ENCODE measurements at regions not wholly inside any gene's neighbourhood (a gene's known extent, or its start where the extent isn't known, plus 50 kb on each side); places are given as distances from the start of the nearest gene placed in this dataset.

GRCh38 chr6:21732731-21733130 is 139.2 kb downstream of the SOX4 start:
- DNase-seq (ENCODE audit: low spot score): no peak

GRCh38 chr6:21733311-21733710 is 139.8 kb downstream of the SOX4 start:
- no peak for ATAC-seq (ENCODE audit: low FRiP score)

More at GRCh38 chr6:21732731-21733130, 139.2 kb downstream of the SOX4 start:
- TF ChIP-seq CTCF (IDR thresholded peaks at IDR 0.05): no peak
- ATAC-seq (ENCODE audit: low FRiP score): no peak

GRCh38 chr6:21734204-21734603 is 140.7 kb downstream of the SOX4 start:
- ATAC-seq (ENCODE audit: low FRiP score): no peak
- no peak for DNase-seq (ENCODE audit: low spot score)
- TF ChIP-seq CTCF (IDR thresholded peaks at IDR 0.05): no peak

More at GRCh38 chr6:21733311-21733710, 139.8 kb downstream of the SOX4 start:
- DNase-seq (ENCODE audit: low spot score): no peak
- TF ChIP-seq CTCF (IDR thresholded peaks at IDR 0.05): no peak

- no peak for DNase-seq (ENCODE audit: low spot score)
- no peak for ATAC-seq (ENCODE audit: low FRiP score)
- no peak for TF ChIP-seq CTCF (IDR thresholded peaks at IDR 0.05)
Observed at GRCh38 chr6:21738180-21739094, 144.9 kb downstream of the SOX4 start.

- ATAC-seq (ENCODE audit: low FRiP score): no peak
- no peak for DNase-seq (ENCODE audit: low spot score)
- TF ChIP-seq CTCF (IDR thresholded peaks at IDR 0.05): no peak
Observed at GRCh38 chr6:21739241-21739640, 145.7 kb downstream of the SOX4 start.

GRCh38 chr6:21739838-21740237 is 146.3 kb downstream of the SOX4 start:
- no peak for DNase-seq (ENCODE audit: low spot score)
- ATAC-seq (ENCODE audit: low FRiP score): no peak
- no peak for TF ChIP-seq CTCF (IDR thresholded peaks at IDR 0.05)

All from omental fat pad (tissue), 3 donors.